ENCODE measurements at regions not wholly inside any gene's neighbourhood (a gene's known extent, or its start where the extent isn't known, plus 50 kb on each side); places are given as distances from the start of the nearest gene placed in this dataset.

DNA sequence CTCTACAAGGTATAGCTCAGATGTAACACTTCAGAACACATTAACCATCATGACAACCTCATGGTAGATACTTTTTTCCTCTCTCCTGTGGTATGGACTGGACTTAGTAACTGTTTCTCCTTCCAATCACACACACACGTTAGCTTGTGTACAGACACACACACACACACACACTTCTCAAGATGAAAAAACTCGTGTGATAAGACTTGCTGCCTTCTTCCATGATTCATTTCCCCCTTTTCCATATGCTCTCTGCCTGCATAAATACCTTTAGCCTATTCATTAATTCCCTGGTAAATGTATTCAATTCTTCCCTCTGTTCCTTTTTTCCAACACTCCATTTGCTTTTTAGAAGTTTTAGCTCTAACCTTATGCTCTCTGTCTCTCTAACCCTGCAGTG, 118.9 kb upstream of the TANK start:
- TF ChIP-seq CTCF (IDR thresholded peaks at IDR 0.05; ENCODE audit: insufficient read depth, low read depth, low read length) (no peak), EZH2 (IDR thresholded peaks at IDR 0.05; ENCODE audit: insufficient read depth, low read length) (no peak)

Data from astrocyte (in vitro differentiated cells and primary cell).